ENCODE measurements at regions not wholly inside any gene's neighbourhood (a gene's known extent, or its start where the extent isn't known, plus 50 kb on each side); places are given as distances from the start of the nearest gene placed in this dataset.
A peak's percentile ranks its signal among the peaks of the same experiment; 100 is the strongest.

- Mint-ChIP-seq H3K9me3 (no peaks in the 10 kb centered on the region), H3K27ac (no peak overlapping the region), H3K36me3 (ENCODE audit: low read depth) (no peaks in the 10 kb centered on the region), H3K27me3 (ENCODE audit: insufficient read depth) (peaks cover 10% of the 10 kb centered on the region), H3K4me3 (no peak overlapping the region), H3K4me1 (ENCODE audit: low read depth) (0 out of 2 replicates have a peak, but pooled peaks cover 9% of the 10 kb centered on the region)
- TF ChIP-seq, protein P1, sequence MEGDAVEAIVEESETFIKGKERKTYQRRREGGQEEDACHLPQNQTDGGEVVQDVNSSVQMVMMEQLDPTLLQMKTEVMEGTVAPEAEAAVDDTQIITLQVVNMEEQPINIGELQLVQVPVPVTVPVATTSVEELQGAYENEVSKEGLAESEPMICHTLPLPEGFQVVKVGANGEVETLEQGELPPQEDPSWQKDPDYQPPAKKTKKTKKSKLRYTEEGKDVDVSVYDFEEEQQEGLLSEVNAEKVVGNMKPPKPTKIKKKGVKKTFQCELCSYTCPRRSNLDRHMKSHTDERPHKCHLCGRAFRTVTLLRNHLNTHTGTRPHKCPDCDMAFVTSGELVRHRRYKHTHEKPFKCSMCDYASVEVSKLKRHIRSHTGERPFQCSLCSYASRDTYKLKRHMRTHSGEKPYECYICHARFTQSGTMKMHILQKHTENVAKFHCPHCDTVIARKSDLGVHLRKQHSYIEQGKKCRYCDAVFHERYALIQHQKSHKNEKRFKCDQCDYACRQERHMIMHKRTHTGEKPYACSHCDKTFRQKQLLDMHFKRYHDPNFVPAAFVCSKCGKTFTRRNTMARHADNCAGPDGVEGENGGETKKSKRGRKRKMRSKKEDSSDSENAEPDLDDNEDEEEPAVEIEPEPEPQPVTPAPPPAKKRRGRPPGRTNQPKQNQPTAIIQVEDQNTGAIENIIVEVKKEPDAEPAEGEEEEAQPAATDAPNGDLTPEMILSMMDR (IDR thresholded peaks at IDR 0.05) = no peak
- no peak for DNase-seq
These were observed 109.9 kb downstream of the PFKFB3 start for GRCh38 chr10:6312636-6313035.

DNA sequence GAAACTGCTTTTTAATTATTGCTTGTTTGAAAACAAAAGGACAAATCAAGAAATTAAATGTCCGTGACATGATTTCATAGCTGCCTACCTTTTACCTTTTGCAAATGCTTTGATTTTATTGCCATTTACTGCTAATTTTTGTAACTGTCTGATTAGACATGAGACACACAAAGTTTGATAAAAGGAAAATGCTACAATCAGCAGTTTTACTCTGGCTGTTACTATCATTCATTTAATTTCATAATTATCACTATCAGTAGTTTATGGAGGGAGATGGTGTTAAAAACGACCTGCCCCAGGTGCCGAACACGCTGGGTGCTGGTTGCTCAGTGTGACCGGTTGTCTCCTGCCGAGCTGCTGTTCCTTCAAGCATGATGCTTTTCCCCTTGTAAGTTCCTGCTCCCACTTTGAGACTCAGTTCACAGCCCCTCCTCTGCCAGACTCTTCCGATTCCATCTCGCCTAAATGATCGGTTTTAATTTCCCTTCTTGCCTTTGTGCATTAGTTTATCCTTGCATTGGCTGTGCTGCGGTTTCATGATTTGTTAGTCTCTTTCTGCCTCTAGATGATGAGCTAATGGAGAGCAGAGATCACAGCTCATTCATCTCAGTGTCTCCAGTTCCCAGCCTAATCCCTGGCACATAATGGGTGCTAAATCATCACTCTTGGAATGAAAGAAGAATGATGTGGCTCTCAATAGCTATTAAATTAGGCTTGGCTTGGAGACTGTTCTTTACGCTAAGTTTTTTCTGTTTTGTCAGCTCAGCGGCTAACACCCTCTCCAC is 110.6 kb downstream of the PFKFB3 start:
- no peaks in the 10 kb centered on the region for H3K36me3 Mint-ChIP-seq (ENCODE audit: low read depth)
- TF ChIP-seq, protein P1 (IDR thresholded peaks at IDR 0.05) = no peak
- DNase-seq = no peak

DNA sequence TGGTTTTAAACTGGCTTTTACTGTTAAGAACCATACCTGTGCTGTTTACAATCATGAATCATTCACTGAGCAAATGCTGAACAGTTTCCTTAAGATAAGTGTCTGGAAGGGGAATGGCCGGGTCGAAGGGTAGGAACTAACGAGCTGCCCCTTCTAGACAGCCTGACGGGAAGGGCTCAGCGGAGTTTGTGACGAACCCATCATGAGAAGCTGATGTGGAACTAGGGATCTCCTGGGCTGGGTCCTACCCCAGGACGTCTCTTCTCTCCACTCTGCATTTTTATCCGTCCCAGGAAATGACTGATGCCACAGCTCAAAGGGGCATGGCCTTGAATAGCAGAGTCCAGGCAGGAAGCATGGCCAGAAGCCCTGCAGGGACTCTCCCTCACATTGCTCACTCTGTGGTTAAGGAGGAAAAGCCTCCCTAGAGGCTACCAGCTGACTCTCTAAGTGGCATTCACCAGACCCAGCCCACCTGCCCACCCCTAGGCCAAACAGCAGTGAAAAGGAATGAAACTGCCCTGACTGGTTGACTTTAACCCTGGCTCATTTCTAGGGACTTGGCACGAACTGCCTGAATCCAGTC is 112.0 kb downstream of the PFKFB3 start:
- Mint-ChIP-seq H3K4me1 (ENCODE audit: low read depth) (0 out of 2 replicates have a peak, but pooled peaks cover 9% of the 10 kb centered on the region), H3K36me3 (ENCODE audit: low read depth) (no peaks in the 10 kb centered on the region), H3K27ac (no peak overlapping the region), H3K27me3 (ENCODE audit: insufficient read depth) (peaks cover 8% of the 10 kb centered on the region), H3K9me3 (no peaks in the 10 kb centered on the region), H3K4me3 (peak overlapping the region; percentile 23; the same call in 1 of the 2 replicates)
- DNase-seq = no peak
- TF ChIP-seq, protein P1 (IDR thresholded peaks at IDR 0.05) = no peak

More for the DNA sequence above, 110.6 kb downstream of the PFKFB3 start:
- Mint-ChIP-seq H3K27ac (no peak overlapping the region), H3K9me3 (no peaks in the 10 kb centered on the region), H3K27me3 (ENCODE audit: insufficient read depth) (peaks cover 8% of the 10 kb centered on the region), H3K4me1 (ENCODE audit: low read depth) (0 out of 2 replicates have a peak, but pooled peaks cover 9% of the 10 kb centered on the region), H3K4me3 (no peak overlapping the region)

GRCh38 chr10:6319119-6319518 is 116.4 kb downstream of the PFKFB3 start:
- no peak for DNase-seq
- Mint-ChIP-seq H3K27me3 (ENCODE audit: insufficient read depth) (peaks cover 8% of the 10 kb centered on the region), H3K27ac (no peak overlapping the region), H3K4me3 (no peak overlapping the region), H3K4me1 (ENCODE audit: low read depth) (0 out of 2 replicates have a peak, but pooled peaks cover 9% of the 10 kb centered on the region), H3K36me3 (ENCODE audit: low read depth) (no peaks in the 10 kb centered on the region), H3K9me3 (no peaks in the 10 kb centered on the region)
- TF ChIP-seq, protein P1 (IDR thresholded peaks at IDR 0.05) = no peak

- H3K9me3 Mint-ChIP-seq = no peaks in the 10 kb centered on the region
- no peaks in the 10 kb centered on the region for H3K4me1 Mint-ChIP-seq (ENCODE audit: low read depth)
- H3K4me3 Mint-ChIP-seq = no peak overlapping the region
- no peaks in the 10 kb centered on the region for H3K36me3 Mint-ChIP-seq (ENCODE audit: low read depth)
- no peak for DNase-seq
- no peak overlapping the region for H3K27ac Mint-ChIP-seq
- H3K27me3 Mint-ChIP-seq (ENCODE audit: insufficient read depth) = peaks cover 2% of the 10 kb centered on the region
- TF ChIP-seq, protein P1 (IDR thresholded peaks at IDR 0.05) = no peak
These were observed 117.7 kb downstream of the PFKFB3 start for GRCh38 chr10:6320320-6321010.
